ENCODE measurements at regions not wholly inside any gene's neighbourhood (a gene's known extent, or its start where the extent isn't known, plus 50 kb on each side); places are given as distances from the start of the nearest gene placed in this dataset.

DNA sequence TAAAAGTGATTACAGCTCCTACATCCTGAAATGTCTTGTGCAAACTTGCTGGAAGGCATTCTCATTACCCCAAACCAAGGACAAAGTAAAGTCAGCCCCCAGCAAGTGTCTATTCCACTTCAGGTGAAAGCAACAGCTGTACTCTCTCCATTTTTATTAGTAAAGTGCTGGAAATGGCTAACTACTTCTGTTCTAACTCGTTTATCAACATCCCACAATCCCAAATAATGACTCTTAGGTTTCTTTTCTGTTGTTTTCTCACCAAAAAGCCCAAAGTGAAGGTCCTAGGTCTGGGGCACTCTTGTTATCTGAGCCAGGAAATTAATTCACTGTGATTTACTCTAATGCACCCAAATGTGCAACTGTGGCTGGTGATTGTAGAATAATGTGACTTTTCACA, 105.7 kb downstream of the LRRC30 start:
- POLR2A ChIA-PET: no interaction called here
- Histone ChIP-seq H3K9me3 (no peaks in the 10 kb centered on the region), H3K36me3 (ENCODE audit: control insufficient read depth in 2 of 2, extremely low read depth in 1 of 2, insufficient read depth in 1 of 2, low read length in 1 of 2) (no peaks in the 10 kb centered on the region), H3K4me1 (ENCODE audit: control insufficient read depth in 1 of 2, extremely low read depth in 1 of 2, insufficient read depth in 2 of 2, low read length in 2 of 2) (no peaks in the 10 kb centered on the region), H3K4me3 (ENCODE audit: control insufficient read depth in 1 of 2, extremely low read depth in 1 of 2, low read length in 1 of 2) (no peak overlapping the region), H3K27me3 (replicated peaks in 1 of 2; ENCODE audit: control insufficient read depth in 2 of 2, extremely low read depth in 1 of 2, insufficient read depth in 2 of 2, low read length in 1 of 2) (no peaks in the 10 kb centered on the region), H3K27ac (ENCODE audit: low read length) (no peak overlapping the region)
- H3K27ac Mint-ChIP-seq: no peak overlapping the region
- peaks cover 0 to 4% (median 0%) of the 10 kb centered on the region in 3 donors for H3K9me3 Mint-ChIP-seq
- CTCF ChIA-PET: no interaction called here
- H3K27me3 Mint-ChIP-seq: no peaks in the 10 kb centered on the region
- no peak for ATAC-seq (replicated peaks in 1 of 4)
- H3K4me1 Mint-ChIP-seq: no peaks in the 10 kb centered on the region
- no peak for DNase-seq
- no peaks in the 10 kb centered on the region for H3K36me3 Mint-ChIP-seq
- H3K4me3 Mint-ChIP-seq: no peak overlapping the region
- no CpG with 5 or more reads among the region's 1 CpG for WGBS (ENCODE audit: insufficient coverage)

GRCh38 chr18:7338846-7339245, 108.0 kb downstream of the LRRC30 start:
- no peaks in the 10 kb centered on the region for H3K36me3 Mint-ChIP-seq
- H3K4me3 Mint-ChIP-seq: no peak overlapping the region
- H3K4me1 Mint-ChIP-seq: no peaks in the 10 kb centered on the region
- ATAC-seq (replicated peaks in 1 of 4) (no peak), DNase-seq (no peak)
- Histone ChIP-seq H3K4me3 (ENCODE audit: control insufficient read depth in 1 of 2, extremely low read depth in 1 of 2, low read length in 1 of 2) (no peak overlapping the region), H3K27ac (ENCODE audit: low read length) (no peak overlapping the region), H3K27me3 (replicated peaks in 1 of 2; ENCODE audit: control insufficient read depth in 2 of 2, extremely low read depth in 1 of 2, insufficient read depth in 2 of 2, low read length in 1 of 2) (no peaks in the 10 kb centered on the region), H3K36me3 (ENCODE audit: control insufficient read depth in 2 of 2, extremely low read depth in 1 of 2, insufficient read depth in 1 of 2, low read length in 1 of 2) (no peaks in the 10 kb centered on the region), H3K4me1 (ENCODE audit: control insufficient read depth in 1 of 2, extremely low read depth in 1 of 2, insufficient read depth in 2 of 2, low read length in 2 of 2) (no peaks in the 10 kb centered on the region), H3K9me3 (no peaks in the 10 kb centered on the region)
- ChIA-PET POLR2A (no interaction called here), CTCF (no interaction called here)
- WGBS (ENCODE audit: insufficient coverage): 79% methylated on average over 2 of the region's 2 CpGs
- H3K27me3 Mint-ChIP-seq: no peaks in the 10 kb centered on the region
- H3K27ac Mint-ChIP-seq: no peak overlapping the region
- peaks cover 0 to 4% (median 0%) of the 10 kb centered on the region in 3 donors for H3K9me3 Mint-ChIP-seq

GRCh38 chr18:7341581-7342337, 110.9 kb downstream of the LRRC30 start:
- Mint-ChIP-seq H3K4me1 (no peaks in the 10 kb centered on the region), H3K27me3 (no peaks in the 10 kb centered on the region), H3K4me3 (no peak overlapping the region), H3K36me3 (no peaks in the 10 kb centered on the region), H3K9me3 (peaks cover 0 to 4% (median 0%) of the 10 kb centered on the region in 3 donors), H3K27ac (no peak overlapping the region)
- no peaks in the 10 kb centered on the region for H3K9me3 ChIP-seq
- H3K27me3 ChIP-seq (replicated peaks in 1 of 2; ENCODE audit: control insufficient read depth in 2 of 2, extremely low read depth in 1 of 2, insufficient read depth in 2 of 2, low read length in 1 of 2): no peaks in the 10 kb centered on the region
- ChIA-PET CTCF (no interaction called here), POLR2A (no interaction called here)
- H3K27ac ChIP-seq (ENCODE audit: low read length): no peak overlapping the region
- no peak for ATAC-seq (replicated peaks in 1 of 4)
- no peak overlapping the region for H3K4me3 ChIP-seq (ENCODE audit: control insufficient read depth in 1 of 2, extremely low read depth in 1 of 2, low read length in 1 of 2)
- no CpG with 5 or more reads among the region's 6 CpGs for WGBS (ENCODE audit: insufficient coverage)
- no peaks in the 10 kb centered on the region for H3K4me1 ChIP-seq (ENCODE audit: control insufficient read depth in 1 of 2, extremely low read depth in 1 of 2, insufficient read depth in 2 of 2, low read length in 2 of 2)
- H3K36me3 ChIP-seq (ENCODE audit: control insufficient read depth in 2 of 2, extremely low read depth in 1 of 2, insufficient read depth in 1 of 2, low read length in 1 of 2): no peaks in the 10 kb centered on the region
- no peak for DNase-seq

DNA sequence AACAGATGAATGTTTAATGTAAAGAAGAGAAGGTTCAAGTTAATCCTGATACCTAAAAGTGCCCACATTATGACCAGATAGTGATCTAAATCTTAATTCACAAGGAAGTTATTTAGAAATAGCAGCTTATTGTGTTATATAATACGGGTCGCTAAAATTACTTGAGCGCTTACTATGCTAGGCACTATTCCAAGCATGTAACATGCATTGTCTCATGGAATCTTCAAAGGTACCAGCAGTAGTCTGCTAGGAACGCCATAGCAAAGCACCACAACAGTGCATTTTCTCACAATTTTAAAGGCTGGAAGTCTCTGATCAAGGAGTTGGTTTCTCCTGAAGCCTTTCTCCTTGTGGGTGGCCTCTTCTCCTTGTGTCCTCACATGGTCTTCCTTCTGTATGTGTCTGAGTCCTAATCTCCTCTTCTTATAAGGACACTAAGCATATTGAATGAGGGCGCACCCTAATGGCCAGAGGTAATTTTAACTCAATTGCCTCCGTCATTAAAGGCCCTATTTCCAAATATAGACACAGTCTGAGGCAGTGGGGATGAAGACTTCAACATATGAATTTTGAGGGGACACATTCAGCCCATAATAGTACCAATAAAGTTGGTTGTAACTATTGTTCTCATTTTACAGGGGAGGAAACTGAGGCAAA, 118.4 kb downstream of the LRRC30 start:
- 90% methylated on average over 2 of the region's 6 CpGs for WGBS (ENCODE audit: insufficient coverage)
- no peak overlapping the region for H3K27ac Mint-ChIP-seq
- no peak for ATAC-seq (replicated peaks in 1 of 4)

DNA sequence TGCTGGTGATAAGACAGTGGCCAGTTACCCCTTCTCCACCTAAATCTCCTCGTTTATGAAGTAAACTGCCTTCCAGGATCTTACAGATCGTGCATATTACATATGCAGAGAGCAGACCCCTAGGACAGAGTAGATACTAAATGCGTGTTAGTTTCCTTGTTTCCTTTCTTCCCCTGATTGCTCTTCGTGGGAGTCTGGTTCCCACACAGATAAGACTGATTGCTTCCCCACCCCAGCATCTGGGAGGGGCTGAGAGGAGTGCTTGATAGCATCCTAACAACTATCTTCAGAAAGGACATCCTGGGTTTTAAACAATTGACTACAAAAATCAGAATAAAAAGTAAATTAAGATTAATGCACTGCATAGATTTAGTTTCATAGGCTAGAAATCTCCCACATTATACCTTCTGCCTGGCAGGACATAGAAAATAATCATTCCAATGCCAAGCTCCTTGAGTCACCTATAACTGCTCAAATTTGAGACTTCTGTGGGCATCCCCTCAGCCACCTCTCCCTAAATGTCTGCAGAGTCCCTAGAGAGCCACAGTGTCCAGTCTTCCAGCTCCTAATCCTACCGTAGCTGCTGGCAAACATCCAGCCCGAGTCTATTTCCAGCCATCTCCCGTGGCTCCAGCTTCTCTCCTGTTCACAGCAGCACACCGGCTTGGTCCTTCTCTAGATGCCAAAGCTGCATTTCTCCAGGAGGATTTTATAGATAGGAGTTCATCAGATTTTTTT, 128.3 kb downstream of the LRRC30 start:
- H3K27me3 Mint-ChIP-seq: peaks cover 0 to 4% of the 10 kb centered on the region in 2 donors
- H3K9me3 Mint-ChIP-seq: peaks cover 5 to 12% (median 7%) of the 10 kb centered on the region in 3 donors
- Histone ChIP-seq H3K9me3 (no peaks in the 10 kb centered on the region), H3K4me1 (ENCODE audit: control insufficient read depth in 1 of 2, extremely low read depth in 1 of 2, insufficient read depth in 2 of 2, low read length in 2 of 2) (no peaks in the 10 kb centered on the region), H3K27me3 (replicated peaks in 1 of 2; ENCODE audit: control insufficient read depth in 2 of 2, extremely low read depth in 1 of 2, insufficient read depth in 2 of 2, low read length in 1 of 2) (no peaks in the 10 kb centered on the region), H3K36me3 (ENCODE audit: control insufficient read depth in 2 of 2, extremely low read depth in 1 of 2, insufficient read depth in 1 of 2, low read length in 1 of 2) (no peaks in the 10 kb centered on the region), H3K4me3 (ENCODE audit: control insufficient read depth in 1 of 2, extremely low read depth in 1 of 2, low read length in 1 of 2) (no peak overlapping the region), H3K27ac (ENCODE audit: low read length) (no peak overlapping the region)
- POLR2A ChIA-PET: no interaction called here
- H3K4me1 Mint-ChIP-seq: no peaks in the 10 kb centered on the region
- H3K27ac Mint-ChIP-seq: no peak overlapping the region
- no peak overlapping the region for H3K4me3 Mint-ChIP-seq
- 0% methylated on average over 1 of the region's 8 CpGs for WGBS (ENCODE audit: insufficient coverage)
- CTCF ChIA-PET: no interaction called here
- no peaks in the 10 kb centered on the region for H3K36me3 Mint-ChIP-seq
- DNase-seq: no peak
- no peak for ATAC-seq (replicated peaks in 1 of 4)

More for the DNA sequence above, 118.4 kb downstream of the LRRC30 start:
- peaks cover 5 to 10% (median 9%) of the 10 kb centered on the region in 3 donors for H3K9me3 Mint-ChIP-seq
- DNase-seq: no peak
- H3K4me1 Mint-ChIP-seq: no peaks in the 10 kb centered on the region
- ChIA-PET POLR2A (no interaction called here), CTCF (no interaction called here)
- H3K27me3 ChIP-seq (replicated peaks in 1 of 2; ENCODE audit: control insufficient read depth in 2 of 2, extremely low read depth in 1 of 2, insufficient read depth in 2 of 2, low read length in 1 of 2): no peaks in the 10 kb centered on the region
- no peaks in the 10 kb centered on the region for H3K36me3 ChIP-seq (ENCODE audit: control insufficient read depth in 2 of 2, extremely low read depth in 1 of 2, insufficient read depth in 1 of 2, low read length in 1 of 2)
- H3K4me1 ChIP-seq (ENCODE audit: control insufficient read depth in 1 of 2, extremely low read depth in 1 of 2, insufficient read depth in 2 of 2, low read length in 2 of 2): no peaks in the 10 kb centered on the region
- no peaks in the 10 kb centered on the region for H3K27me3 Mint-ChIP-seq
- H3K4me3 Mint-ChIP-seq: no peak overlapping the region
- no peaks in the 10 kb centered on the region for H3K9me3 ChIP-seq
- H3K27ac ChIP-seq (ENCODE audit: low read length): no peak overlapping the region
- H3K4me3 ChIP-seq (ENCODE audit: control insufficient read depth in 1 of 2, extremely low read depth in 1 of 2, low read length in 1 of 2): no peak overlapping the region
- no peaks in the 10 kb centered on the region for H3K36me3 Mint-ChIP-seq

DNA sequence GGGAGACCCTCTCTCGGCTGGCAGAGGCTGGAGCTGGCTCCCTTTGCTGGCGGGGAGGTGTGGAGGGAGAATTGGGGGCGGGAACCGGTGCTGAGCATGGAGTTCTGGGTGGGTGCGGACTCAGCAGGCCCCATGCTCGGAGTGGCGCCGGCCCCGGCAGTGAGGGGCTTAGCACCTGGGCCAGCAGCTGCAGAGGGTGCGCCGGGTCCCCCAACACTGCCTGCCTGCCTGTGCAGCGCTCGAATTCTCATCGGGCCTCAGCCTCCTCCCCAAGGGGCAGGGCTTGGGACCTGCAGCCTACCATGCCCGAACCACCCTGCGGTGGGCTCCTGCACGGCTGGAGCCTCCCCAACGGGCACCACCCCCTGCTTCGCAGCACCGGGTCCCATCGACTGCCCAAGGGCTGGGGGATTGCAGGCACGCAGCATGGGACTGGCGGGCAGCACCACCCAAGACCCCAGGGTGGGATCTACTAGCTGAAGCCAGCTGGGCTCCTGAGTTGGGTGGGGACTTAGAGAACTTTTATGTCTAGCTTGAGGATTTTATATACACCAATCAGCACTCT, 129.8 kb downstream of the LRRC30 start:
- DNase-seq: no peak
- no peak overlapping the region for H3K27ac Mint-ChIP-seq
- peaks cover 0 to 4% of the 10 kb centered on the region in 2 donors for H3K27me3 Mint-ChIP-seq
- ATAC-seq (replicated peaks in 1 of 4): no peak
- no peak overlapping the region for H3K27ac ChIP-seq (ENCODE audit: low read length)
- H3K4me1 ChIP-seq (ENCODE audit: control insufficient read depth in 1 of 2, extremely low read depth in 1 of 2, insufficient read depth in 2 of 2, low read length in 2 of 2): no peaks in the 10 kb centered on the region
- CTCF ChIA-PET: interaction anchor here in 1 of 2 donors (0.6 kb wide), 1 partner anchor 114 kb away, joined by 3 read pairs; no protein-coding TSS in a partner anchor
- no peaks in the 10 kb centered on the region for H3K4me1 Mint-ChIP-seq
- no peak overlapping the region for H3K4me3 ChIP-seq (ENCODE audit: control insufficient read depth in 1 of 2, extremely low read depth in 1 of 2, low read length in 1 of 2)
- no peaks in the 10 kb centered on the region for H3K9me3 ChIP-seq
- no peaks in the 10 kb centered on the region for H3K36me3 Mint-ChIP-seq
- no peaks in the 10 kb centered on the region for H3K36me3 ChIP-seq (ENCODE audit: control insufficient read depth in 2 of 2, extremely low read depth in 1 of 2, insufficient read depth in 1 of 2, low read length in 1 of 2)
- no peak overlapping the region for H3K4me3 Mint-ChIP-seq
- no peaks in the 10 kb centered on the region for H3K27me3 ChIP-seq (replicated peaks in 1 of 2; ENCODE audit: control insufficient read depth in 2 of 2, extremely low read depth in 1 of 2, insufficient read depth in 2 of 2, low read length in 1 of 2)
- POLR2A ChIA-PET: no interaction called here
- WGBS (ENCODE audit: insufficient coverage): 73% methylated on average over 17 of the region's 23 CpGs
- peaks cover 4 to 15% (median 8%) of the 10 kb centered on the region in 3 donors for H3K9me3 Mint-ChIP-seq
